Epithelial cell of esophagus (primary cell): ENCODE measurements at regions not wholly inside any gene's neighbourhood (a gene's known extent, or its start where the extent isn't known, plus 50 kb on each side); places are given as distances from the start of the nearest gene placed in this dataset.

Experiments used
- DNase-seq: peaks from one replicate; pipeline ENCODE4 v3.0.0; 2010; ENCODE audit warnings: low read depth
- H3K4me3 ChIP-seq: 2 replicates; pipeline ENCODE4 v1.5.1; 2011; ENCODE audit warnings: mild to moderate bottlenecking, low read length, control low read depth
- CTCF ChIP-seq: IDR thresholded peaks from 2 replicates; pipeline ENCODE4 v1.5.1; 2011; ENCODE audit warnings: low read depth, mild to moderate bottlenecking, low read length, control low read depth, inconsistent platforms; ENCODE audit not compliant: insufficient read depth; ENCODE audit errors: missing control alignments

GRCh38 chr16:17775061-17775460 is 304.3 kb upstream of the XYLT1 start:
- H3K4me3 ChIP-seq: no peak overlapping the region
- DNase-seq: no peak
- no peak for TF ChIP-seq CTCF

- DNase-seq: no peak
- no peak for TF ChIP-seq CTCF
- no peak overlapping the region for H3K4me3 ChIP-seq
Observed at GRCh38 chr16:17773698-17774101, 302.9 kb upstream of the XYLT1 start.

- H3K4me3 ChIP-seq: no peak overlapping the region
- no peak for TF ChIP-seq CTCF
- DNase-seq: no peak
Observed at GRCh38 chr16:17770104-17770503, 299.3 kb upstream of the XYLT1 start.

GRCh38 chr16:17769065-17769464 is 298.3 kb upstream of the XYLT1 start:
- no peak for TF ChIP-seq CTCF
- DNase-seq: no peak
- H3K4me3 ChIP-seq: no peak overlapping the region

GRCh38 chr16:17768257-17768656 is 297.5 kb upstream of the XYLT1 start:
- TF ChIP-seq CTCF: no peak
- no peak overlapping the region for H3K4me3 ChIP-seq
- peak; percentile 13 for DNase-seq

GRCh38 chr16:17766012-17766411 is 295.3 kb upstream of the XYLT1 start:
- H3K4me3 ChIP-seq: no peak overlapping the region
- no peak for DNase-seq
- no peak for TF ChIP-seq CTCF

- no peak for TF ChIP-seq CTCF
- H3K4me3 ChIP-seq: no peak overlapping the region
- no peak for DNase-seq
Observed at GRCh38 chr16:17759451-17760390, 289.0 kb upstream of the XYLT1 start.
